Muscle layer of duodenum (tissue), 2 donors: ENCODE measurements at regions not wholly inside any gene's neighbourhood (a gene's known extent, or its start where the extent isn't known, plus 50 kb on each side); places are given as distances from the start of the nearest gene placed in this dataset.

Source experiments
- H3K27ac ChIP-seq: one replicate; pipeline ENCODE4 v1.7.0; 2013; ENCODE audit warnings: mild to moderate bottlenecking, low read length
- H3K27me3 ChIP-seq: one replicate; pipeline ENCODE4 v1.7.0; 2013; ENCODE audit warnings: low read depth, mild to moderate bottlenecking, control low read depth, low read length
- H3K36me3 ChIP-seq, 2 donors: one replicate each; pipeline ENCODE4 v1.7.0; 2013; ENCODE audit warnings: low read length in 2 of 2, control low read depth in 1 of 2, mild to moderate bottlenecking in 1 of 2; ENCODE audit not compliant: insufficient read depth in 2 of 2, control insufficient read depth in 1 of 2
- H3K4me1 ChIP-seq, 2 donors: one replicate each; pipeline ENCODE4 v1.7.0; 2013; ENCODE audit warnings: low read length in 2 of 2, mild to moderate bottlenecking in 2 of 2, control low read depth in 1 of 2, moderate library complexity in 1 of 2; ENCODE audit not compliant: insufficient read depth in 2 of 2, control insufficient read depth in 1 of 2
- H3K4me3 ChIP-seq, 2 donors: one replicate each; pipeline ENCODE4 v1.7.0; 2013; ENCODE audit warnings: low read length in 2 of 2, low read depth in 1 of 2, mild to moderate bottlenecking in 1 of 2
- H3K9me3 ChIP-seq, 2 donors: one replicate each; pipeline ENCODE4 v1.7.0; 2013; ENCODE audit warnings: low read length in 2 of 2, control low read depth in 1 of 2, mild to moderate bottlenecking in 1 of 2; ENCODE audit not compliant: control insufficient read depth in 1 of 2
- donor health status: healthy.

DNA sequence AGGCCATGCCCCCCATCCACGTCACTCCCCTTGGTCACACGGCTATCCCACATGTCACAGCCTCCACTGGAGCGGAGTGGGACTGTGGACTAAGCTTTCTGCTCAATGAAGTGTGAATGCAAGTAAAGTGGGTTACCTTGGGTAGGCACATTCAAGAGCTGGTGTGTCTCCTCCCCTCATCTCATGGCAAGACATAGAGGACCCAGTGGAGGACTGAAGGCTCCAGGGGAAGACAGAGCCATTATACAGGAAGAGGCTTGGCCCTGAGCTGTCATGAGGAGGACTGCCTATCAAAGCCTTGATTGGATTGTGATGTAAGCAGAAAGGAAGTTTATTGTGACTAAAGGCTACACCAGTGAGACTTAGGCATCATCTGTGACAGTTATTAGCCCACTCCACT lies 129.2 kb upstream of the CCL2 start:
- Histone ChIP-seq H3K36me3 (no peaks in the 10 kb centered on the region), H3K27me3 (no peaks in the 10 kb centered on the region), H3K27ac (no peak overlapping the region), H3K4me1 (no peaks in the 10 kb centered on the region), H3K4me3 (no peak overlapping the region), H3K9me3 (no peaks in the 10 kb centered on the region)

GRCh38 chr17:34126496-34126895 lies 128.6 kb upstream of the CCL2 start:
- Histone ChIP-seq H3K27ac (no peak overlapping the region), H3K9me3 (no peaks in the 10 kb centered on the region), H3K4me1 (no peaks in the 10 kb centered on the region), H3K36me3 (no peaks in the 10 kb centered on the region), H3K4me3 (no peak overlapping the region), H3K27me3 (no peaks in the 10 kb centered on the region)

DNA sequence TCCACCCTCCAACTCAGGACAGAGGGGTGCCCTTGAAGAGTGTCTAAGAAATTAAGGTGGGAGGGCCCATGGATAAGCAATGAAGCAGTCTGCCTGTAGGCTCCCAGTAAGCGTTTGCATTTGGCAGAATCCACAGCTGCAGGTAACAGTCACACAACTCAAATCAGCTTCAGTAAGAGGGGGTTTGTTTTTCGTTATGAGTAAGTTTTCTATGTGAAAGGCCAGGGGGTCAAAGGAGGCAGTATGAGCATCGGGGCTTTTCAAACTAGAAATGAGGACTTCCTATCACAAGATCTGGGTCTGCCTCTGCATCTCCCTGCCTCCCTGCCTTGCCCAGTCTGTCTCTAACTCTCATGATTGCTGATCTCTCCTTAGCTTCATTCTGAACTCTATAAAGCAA lies 128.1 kb upstream of the CCL2 start:
- H3K27me3 ChIP-seq, result no peaks in the 10 kb centered on the region
- H3K36me3 ChIP-seq, result no peaks in the 10 kb centered on the region
- H3K4me1 ChIP-seq, result no peaks in the 10 kb centered on the region
- no peak overlapping the region for H3K4me3 ChIP-seq
- no peak overlapping the region for H3K27ac ChIP-seq
- H3K9me3 ChIP-seq, result no peaks in the 10 kb centered on the region

DNA sequence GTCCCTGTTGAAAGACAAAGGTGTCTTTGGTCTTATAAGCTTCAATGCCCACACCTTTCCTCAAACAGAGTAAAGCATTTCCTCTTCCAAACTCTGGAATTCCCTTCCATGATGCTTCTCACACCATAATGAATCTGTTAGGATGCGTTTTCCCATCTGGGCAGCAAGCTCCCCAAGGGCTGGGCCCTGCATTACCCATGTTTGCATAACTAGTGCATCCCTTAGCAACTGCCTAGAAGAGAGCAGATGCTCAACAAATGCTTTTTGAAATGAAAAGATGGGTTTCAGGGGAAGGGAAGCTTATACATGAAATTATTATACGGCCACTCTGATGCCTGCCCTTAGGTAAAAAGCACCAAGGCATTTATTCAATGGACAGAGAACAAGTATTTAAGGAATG lies 124.5 kb upstream of the CCL2 start:
- H3K4me1 ChIP-seq, result no peaks in the 10 kb centered on the region

DNA sequence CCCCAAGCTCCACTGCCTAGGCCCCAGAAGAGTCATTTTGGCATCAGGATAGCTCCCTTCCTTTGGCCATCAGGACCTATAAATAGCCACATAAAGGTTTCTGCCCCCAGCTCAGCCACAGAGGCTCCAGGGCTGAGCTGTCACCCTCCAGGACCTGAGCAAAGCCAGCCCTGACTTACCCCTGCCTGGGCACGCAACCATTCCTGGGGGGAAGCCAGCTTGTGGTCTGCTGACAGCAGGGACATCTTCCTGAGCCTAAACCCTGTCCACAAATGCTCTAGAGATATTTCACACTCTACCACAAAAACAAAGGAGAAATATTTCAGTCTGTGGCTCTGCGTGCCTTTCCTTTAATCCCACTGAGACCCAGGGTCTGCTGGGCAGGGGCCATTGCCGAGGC lies 123.7 kb upstream of the CCL2 start:
- H3K36me3 ChIP-seq, result no peaks in the 10 kb centered on the region
- H3K27ac ChIP-seq, result no peak overlapping the region
- no peaks in the 10 kb centered on the region for H3K27me3 ChIP-seq
- H3K4me3 ChIP-seq, result no peak overlapping the region
- H3K4me1 ChIP-seq, result no peaks in the 10 kb centered on the region
- no peaks in the 10 kb centered on the region for H3K9me3 ChIP-seq

More for the DNA sequence above, 124.5 kb upstream of the CCL2 start:
- Histone ChIP-seq H3K27me3 (no peaks in the 10 kb centered on the region), H3K4me3 (no peak overlapping the region), H3K9me3 (no peaks in the 10 kb centered on the region), H3K36me3 (no peaks in the 10 kb centered on the region), H3K27ac (no peak overlapping the region)

- no peaks in the 10 kb centered on the region for H3K27me3 ChIP-seq
- no peak overlapping the region for H3K4me3 ChIP-seq
- no peaks in the 10 kb centered on the region for H3K36me3 ChIP-seq
- H3K27ac ChIP-seq, result no peak overlapping the region
- no peaks in the 10 kb centered on the region for H3K4me1 ChIP-seq
- no peaks in the 10 kb centered on the region for H3K9me3 ChIP-seq
Observed at GRCh38 chr17:34133350-34133749, 121.7 kb upstream of the CCL2 start.

GRCh38 chr17:34135841-34136240 lies 119.2 kb upstream of the CCL2 start:
- Histone ChIP-seq H3K36me3 (no peaks in the 10 kb centered on the region), H3K27me3 (no peaks in the 10 kb centered on the region), H3K9me3 (no peaks in the 10 kb centered on the region), H3K4me3 (no peak overlapping the region), H3K27ac (no peak overlapping the region), H3K4me1 (no peaks in the 10 kb centered on the region)

DNA sequence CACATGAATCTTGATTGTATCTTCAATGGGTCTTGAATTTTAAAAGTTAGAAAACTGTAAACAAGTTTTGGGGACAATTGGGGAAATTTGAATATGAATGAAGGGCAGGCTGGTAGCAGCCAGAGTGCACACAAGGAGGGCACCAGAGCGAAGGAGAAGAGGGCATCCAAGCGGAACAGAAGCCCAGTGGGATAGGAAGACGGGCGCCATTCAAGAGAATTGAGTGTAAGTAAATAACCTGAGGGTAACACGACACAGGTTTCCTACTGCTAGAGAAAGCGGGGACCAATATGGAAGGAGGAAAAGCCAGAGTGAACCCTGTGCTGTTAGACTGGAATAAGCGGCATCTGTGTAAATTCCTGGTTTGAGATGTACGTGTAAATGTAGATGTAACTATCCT lies 115.1 kb upstream of the CCL2 start:
- Histone ChIP-seq H3K4me3 (no peak overlapping the region), H3K36me3 (no peaks in the 10 kb centered on the region), H3K9me3 (no peaks in the 10 kb centered on the region), H3K27me3 (no peaks in the 10 kb centered on the region), H3K4me1 (no peaks in the 10 kb centered on the region), H3K27ac (no peak overlapping the region)

GRCh38 chr17:34141590-34141989 lies 113.5 kb upstream of the CCL2 start:
- Histone ChIP-seq H3K4me1 (no peaks in the 10 kb centered on the region), H3K27me3 (no peaks in the 10 kb centered on the region), H3K27ac (no peak overlapping the region)

GRCh38 chr17:34143430-34143829 lies 111.7 kb upstream of the CCL2 start:
- H3K27ac ChIP-seq, result no peak overlapping the region
- no peaks in the 10 kb centered on the region for H3K9me3 ChIP-seq
- H3K4me1 ChIP-seq, result no peaks in the 10 kb centered on the region
- no peak overlapping the region for H3K4me3 ChIP-seq
- no peaks in the 10 kb centered on the region for H3K27me3 ChIP-seq
- H3K36me3 ChIP-seq, result no peaks in the 10 kb centered on the region

More at GRCh38 chr17:34141590-34141989, 113.5 kb upstream of the CCL2 start:
- no peaks in the 10 kb centered on the region for H3K36me3 ChIP-seq
- no peak overlapping the region for H3K4me3 ChIP-seq
- no peaks in the 10 kb centered on the region for H3K9me3 ChIP-seq

GRCh38 chr17:34146440-34147043 lies 108.5 kb upstream of the CCL2 start:
- Histone ChIP-seq H3K27ac (no peak overlapping the region), H3K9me3 (no peaks in the 10 kb centered on the region), H3K4me1 (no peaks in the 10 kb centered on the region), H3K4me3 (no peak overlapping the region), H3K36me3 (no peaks in the 10 kb centered on the region), H3K27me3 (no peaks in the 10 kb centered on the region)

DNA sequence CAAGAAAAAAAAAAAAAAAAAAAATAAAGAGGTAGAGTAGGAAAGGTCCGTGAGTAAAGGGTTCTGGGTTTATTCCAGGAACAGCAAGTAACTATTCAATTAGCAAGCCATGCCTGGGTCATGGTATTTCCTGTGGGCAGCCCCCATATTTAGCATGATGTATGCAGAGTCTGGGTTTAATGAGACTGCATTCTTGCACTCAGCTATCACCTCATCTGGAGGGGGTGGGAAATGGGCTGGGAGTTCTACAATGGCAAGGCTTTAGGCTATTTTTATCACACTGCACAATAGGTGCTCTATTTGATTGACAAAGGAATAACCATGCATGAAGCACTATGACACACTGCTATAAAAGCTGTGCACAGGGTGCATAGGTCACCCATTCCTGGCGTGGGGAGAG lies 104.0 kb upstream of the CCL2 start:
- Histone ChIP-seq H3K27me3 (peaks cover 22% of the 10 kb centered on the region), H3K4me3 (no peak overlapping the region), H3K4me1 (peaks cover 0 to under 1% of the 10 kb centered on the region in 2 donors), H3K9me3 (no peaks in the 10 kb centered on the region), H3K36me3 (no peaks in the 10 kb centered on the region), H3K27ac (no peak overlapping the region)
